SK-N-DZ (cell line): ENCODE measurements at regions not wholly inside any gene's neighbourhood (a gene's known extent, or its start where the extent isn't known, plus 50 kb on each side); places are given as distances from the start of the nearest gene placed in this dataset.
A peak's percentile ranks its signal among the peaks of the same experiment; 100 is the strongest.
"Not testable (repeated sequence)": the region's sequence is repeated elsewhere in the genome, so short reads cannot be mapped to it uniquely, and the experiment has no call there.

Experiments used
- DNase-seq: peaks from one replicate; pipeline ENCODE4 v3.0.0-alpha.2; 2015; ENCODE audit warnings: low spot score

- no peak for DNase-seq
Measured at GRCh38 chr6:141395443-141396008, 737.2 kb upstream of the GJE1 start.

- no peak for DNase-seq
Measured at GRCh38 chr6:141394565-141395051, 738.1 kb upstream of the GJE1 start.

DNA sequence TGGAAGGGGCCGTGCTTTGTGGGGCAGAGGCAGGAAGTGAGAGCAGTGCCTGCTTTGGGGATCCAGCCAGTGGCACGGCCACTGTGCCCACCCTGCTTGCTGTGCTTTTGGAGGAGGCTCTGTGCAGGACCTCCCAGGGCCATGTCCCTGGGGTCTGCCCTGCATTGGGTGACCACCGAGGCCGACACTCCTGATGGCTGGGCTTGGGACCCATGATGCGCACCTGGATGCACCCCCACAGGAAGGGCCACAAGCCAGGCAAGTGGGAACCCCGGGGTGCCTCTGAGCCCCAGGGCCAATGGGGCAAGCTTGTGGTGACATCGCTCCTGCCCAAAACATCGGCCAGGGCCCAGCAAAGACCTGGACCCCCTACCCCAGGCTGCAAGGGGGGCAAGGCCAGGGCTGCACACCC lies 738.6 kb upstream of the GJE1 start:
- no peak for DNase-seq

DNA sequence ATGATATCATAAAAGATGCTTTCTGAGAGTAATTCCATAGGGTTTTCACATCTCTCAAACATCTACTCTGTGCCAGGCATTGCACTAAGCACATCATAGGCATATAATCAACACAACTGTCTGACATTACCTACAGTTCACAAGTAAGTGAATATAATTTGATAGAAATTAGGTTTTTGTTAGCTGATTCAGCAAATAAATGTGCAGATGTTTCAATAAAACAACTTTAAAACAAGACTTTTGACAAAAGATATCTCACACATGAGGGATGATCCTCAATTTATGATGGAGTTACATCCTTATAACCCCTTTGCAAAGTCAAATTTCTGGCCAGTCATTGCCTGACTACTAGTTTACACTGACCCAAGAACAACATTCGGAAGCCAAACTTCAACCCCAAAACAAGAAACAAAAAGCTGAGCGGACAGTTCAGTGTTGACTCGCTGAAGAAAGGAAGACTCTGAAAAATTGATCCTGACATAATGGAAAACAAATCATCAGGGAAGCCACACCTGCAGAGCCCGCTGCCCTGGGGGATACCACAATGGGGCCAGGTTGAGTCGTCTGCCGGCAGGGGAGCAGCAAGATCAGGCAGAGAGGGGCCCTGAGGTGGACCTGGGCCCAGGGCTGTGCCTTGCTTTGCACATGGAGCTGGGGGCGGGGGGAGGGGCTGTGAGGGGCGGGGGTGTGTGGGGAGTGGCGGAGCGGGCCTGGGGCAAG lies 739.2 kb upstream of the GJE1 start:
- DNase-seq: no peak

DNA sequence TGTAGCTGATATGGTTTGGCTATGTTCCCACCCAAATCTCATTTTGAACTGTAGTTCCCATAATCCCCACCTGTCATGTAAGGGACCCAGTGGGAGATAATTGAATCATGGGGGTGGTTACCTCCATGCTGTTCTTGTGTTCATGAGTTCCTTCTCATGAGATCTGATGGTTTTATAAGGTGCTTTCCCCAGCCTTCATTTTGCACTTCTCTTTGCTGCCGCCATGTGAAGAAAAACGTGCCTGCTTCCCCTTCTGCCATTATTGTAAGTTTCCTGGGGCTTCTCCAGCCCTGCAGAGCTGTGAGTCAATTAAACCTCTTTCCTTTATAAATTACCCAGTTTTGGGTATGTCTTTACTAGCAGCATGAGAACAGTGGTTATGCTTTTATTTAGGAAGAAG lies 741.6 kb upstream of the GJE1 start:
- DNase-seq: not testable (repeated sequence)

DNA sequence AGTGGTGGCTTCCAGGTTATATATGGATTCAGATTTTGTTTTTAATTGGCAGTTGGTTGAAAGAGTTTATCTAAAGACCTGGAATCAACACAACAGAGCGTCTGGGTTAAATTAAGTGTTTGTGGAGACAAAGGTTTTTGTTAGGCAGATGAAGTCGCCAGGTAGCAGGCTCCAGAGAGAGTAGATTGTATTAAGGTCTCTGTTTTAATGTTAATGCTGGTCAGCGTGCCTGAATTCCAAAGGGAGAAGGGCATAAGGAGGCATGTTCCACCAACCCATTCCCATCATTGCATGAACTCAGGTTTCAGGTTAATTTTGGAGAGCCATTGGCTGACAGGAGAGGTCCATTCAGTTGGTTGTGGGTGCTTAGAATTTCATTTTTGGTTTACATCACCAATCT lies 744.1 kb upstream of the GJE1 start:
- DNase-seq: no peak

GRCh38 chr6:141370438-141370837 lies 762.3 kb upstream of the GJE1 start:
- no peak for DNase-seq

DNA sequence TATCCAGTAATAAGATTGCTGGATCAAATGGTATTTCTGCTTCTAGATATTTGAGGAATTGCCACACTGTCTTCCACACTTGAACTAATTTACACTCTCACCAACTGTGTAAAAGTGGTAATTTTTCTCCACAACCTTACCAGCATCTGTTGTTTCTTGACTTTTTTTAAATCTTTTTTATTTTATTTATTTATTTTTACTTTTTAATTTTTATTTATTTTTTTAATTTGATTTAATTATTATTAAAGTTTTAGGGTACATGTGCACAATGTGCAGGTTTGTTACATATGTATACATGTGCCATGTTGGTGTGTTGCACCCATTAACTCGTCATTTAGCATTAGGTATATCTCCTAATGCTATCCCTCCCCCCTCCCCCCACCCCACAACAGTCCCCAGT lies 765.9 kb upstream of the GJE1 start:
- not testable (repeated sequence) for DNase-seq

DNA sequence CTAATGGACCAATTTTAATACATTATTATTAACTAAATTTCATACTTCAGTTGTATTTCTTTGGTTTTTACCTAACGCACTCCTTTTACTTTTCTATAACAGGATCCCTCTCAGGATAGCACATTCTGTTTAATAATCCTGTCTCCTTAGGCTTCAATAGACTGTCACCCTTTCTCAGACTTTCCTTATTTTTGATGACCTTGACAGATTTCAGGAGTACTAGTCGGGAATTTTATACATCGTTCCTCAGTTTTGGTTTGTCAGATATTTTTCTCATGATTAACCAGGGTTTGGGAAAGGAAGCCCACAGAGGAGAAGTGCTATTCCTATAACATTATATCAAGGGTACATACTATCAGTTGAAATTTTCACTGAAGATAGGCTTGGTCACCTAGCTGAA lies 768.0 kb upstream of the GJE1 start:
- no peak for DNase-seq

- no peak for DNase-seq
Measured at GRCh38 chr6:141364232-141364631, 768.5 kb upstream of the GJE1 start.

DNA sequence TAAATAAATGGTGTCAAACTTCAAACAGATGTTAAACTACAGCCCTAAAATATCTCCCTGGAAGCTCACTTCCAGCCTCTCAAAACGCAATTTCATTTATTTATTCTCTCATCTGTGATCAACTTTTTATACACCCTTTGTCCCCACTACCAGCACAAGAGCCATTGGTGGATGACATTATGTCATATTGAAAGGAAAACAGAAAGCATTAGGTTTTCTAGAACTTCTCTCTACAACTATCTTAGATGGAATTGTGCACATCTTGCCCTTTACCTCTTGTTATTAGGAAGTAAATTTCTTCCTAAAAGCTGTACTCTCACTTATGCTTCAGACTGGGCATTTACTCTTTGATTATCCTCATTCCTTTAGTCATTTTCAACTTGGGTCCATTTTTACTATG lies 771.2 kb upstream of the GJE1 start:
- DNase-seq: no peak

- DNase-seq: peak; percentile 41
Measured at GRCh38 chr6:141359953-141360352, 772.8 kb upstream of the GJE1 start.

DNA sequence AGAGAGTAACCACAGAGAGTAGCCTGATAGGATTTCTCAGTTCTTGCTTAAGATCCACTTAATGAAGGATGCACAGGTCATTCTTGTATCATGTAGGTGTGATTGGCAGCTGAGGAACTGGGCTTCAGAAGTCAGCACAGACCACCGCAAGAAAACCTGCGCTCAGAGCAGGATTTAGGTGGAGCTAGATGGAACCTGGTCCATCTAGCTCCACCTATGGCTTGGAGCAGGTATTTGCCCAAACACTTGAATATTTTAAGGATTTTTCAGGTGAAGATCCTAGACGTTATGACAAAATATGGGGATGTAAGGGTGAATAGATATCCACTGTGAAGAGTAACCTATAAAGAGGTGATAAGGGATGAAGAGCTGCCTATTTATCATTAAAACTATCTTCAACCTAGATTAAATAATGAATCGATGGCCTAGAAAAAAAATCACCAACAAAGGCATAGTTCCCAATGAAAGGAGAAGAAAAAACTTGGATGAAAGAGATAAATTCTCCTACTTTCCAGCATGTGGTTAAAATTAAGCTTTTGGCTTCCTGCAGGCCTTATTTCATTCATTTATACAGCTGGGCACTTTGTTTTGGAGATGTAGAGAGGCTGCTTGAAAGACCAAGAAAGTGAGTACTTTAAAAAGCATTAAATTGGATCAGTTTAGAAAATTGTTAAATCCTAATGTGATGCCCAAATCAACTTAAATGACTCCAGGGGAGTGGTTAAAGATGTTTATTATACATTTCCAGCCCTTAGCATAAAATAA lies 778.4 kb upstream of the GJE1 start:
- no peak for DNase-seq

DNA sequence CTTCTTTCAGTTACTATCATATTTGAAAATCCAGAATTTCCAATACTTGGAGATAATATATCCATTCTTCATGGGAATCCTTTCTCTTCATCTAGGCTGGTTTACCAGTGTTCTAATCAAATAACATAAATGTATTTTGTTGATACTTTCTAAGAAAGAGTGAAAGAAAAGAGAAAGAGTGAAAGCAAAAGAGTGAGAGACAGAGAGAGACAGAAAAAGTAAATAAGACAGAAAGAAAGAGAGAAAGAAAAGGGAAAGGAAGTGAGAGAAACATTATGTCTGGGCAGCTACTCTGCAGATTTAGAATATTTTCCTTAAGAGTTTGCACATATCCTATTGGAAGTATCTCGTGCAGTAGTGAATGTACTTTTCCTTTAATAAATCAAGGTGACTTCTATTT lies 781.0 kb upstream of the GJE1 start:
- DNase-seq: no peak

GRCh38 chr6:141349710-141350109 lies 783.0 kb upstream of the GJE1 start:
- DNase-seq: no peak

DNA sequence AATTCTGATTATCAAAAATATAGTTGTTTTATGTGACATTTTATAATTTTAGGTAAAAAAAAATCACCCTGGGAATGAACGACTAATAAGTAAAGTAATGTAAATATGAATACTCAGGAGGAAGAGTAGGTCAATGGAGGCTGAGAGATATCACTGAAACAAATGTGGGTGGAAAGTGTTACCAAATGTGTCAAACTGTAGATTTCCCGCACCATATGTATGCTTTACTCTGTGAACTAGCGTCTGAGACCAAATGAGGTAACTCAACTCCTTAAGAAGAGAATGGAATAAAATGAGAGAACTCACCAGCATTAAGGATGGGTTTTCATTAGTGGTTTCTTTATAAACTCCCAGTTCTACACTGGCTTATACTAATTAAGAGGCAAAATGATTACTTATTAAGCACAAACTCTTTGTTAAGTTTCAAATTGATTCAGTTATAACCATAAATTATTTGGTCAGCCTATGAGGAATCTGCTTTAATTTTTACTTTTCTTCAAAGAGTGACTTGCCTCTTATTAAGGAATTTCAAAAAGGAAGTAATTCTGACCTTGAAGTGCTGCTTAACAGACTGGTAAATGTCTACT lies 784.7 kb upstream of the GJE1 start:
- DNase-seq: no peak

DNA sequence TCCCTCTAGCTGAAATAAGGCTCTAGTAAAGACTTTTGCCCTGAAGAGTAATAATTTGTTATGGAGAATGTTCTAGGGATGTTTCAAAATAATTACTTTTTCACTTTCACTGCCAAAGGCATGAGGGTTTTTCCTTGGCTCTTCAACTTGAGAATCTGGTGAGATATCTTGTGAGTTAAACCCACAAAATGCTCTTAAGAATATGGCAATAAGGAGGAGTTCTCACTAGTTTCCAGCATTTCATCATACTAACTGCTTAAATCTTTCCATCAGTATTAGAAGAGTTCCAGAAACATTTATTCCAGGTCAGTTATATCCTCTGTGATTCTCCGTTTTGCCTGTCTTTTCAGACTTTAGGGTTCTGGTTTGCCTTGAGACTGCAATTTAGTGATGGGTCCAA lies 785.6 kb upstream of the GJE1 start:
- DNase-seq: no peak

DNA sequence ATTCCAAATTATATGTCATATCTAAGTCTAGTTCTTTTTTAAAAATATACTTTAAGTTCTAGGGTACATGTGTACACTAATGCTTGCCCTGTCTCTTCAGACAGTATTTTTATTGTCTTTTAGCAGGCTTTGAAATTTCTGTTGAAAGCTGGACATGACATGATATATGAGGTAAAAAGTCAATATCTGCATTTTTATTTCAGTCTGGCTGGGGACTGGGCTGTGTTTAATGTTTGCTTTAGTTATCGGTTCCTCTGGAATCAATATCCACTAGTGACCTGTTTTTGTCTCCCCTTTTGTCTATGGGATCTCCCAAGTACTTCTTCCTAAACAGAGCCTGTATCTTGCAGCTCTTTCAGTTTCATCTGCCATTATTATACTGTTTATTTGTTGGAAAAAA lies 786.2 kb upstream of the GJE1 start:
- DNase-seq: no peak

DNA sequence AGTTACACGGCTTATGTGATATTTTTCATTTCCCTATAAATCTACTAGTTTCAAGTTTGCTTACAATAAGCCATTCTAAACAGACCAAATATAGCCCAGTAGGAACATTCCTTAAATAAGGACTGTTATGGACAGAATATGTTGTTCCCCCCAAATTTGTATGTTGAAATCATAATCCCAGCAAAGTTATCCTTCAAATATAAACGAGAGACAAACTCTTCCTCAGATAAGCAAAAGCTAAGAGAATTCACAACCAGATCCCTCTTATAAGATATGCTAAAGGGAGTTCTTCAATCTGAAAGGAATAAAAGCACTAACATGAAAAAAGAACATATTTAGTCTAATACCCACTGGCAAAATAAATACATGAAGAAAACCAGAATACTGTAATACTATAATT lies 795.5 kb upstream of the GJE1 start:
- no peak for DNase-seq

DNA sequence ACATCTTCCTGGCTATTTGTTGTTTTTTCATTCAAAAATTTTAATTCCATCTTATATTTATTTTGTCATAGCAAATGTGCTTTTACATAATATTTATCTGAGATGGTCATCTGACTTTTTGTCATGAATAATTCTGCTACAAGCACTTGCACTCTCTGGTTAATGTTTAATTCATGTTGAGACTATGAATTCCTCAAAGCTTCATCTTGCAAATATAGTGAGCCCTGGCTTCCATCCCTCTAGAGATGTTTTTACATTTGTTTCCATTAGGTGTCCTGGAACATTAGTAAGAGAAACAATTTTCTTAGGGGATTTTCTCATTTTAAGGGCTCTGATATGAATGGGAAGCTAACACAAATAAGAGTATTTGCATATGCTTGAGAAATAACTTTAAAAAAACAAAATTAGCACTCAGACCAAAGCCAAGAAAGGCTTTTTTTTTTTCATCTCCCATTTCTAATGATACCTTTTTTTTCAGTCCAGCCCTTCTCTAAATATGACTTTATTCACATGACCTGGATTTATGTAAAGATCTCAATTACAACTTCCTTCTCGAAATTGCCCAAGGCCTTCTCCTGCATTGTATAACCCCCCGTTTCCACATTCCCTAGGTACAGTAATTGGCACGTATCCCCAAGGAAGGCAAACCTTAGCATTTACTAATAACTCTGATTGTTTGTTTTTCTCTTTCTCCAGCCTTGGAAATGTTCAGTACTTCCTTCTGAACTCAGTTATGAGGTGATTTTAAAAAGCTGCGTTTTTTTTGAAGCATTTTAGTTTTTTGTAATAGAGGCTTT lies 797.0 kb upstream of the GJE1 start:
- DNase-seq: no peak

- DNase-seq: no peak
Measured at GRCh38 chr6:141326925-141327324, 805.8 kb upstream of the GJE1 start.

DNA sequence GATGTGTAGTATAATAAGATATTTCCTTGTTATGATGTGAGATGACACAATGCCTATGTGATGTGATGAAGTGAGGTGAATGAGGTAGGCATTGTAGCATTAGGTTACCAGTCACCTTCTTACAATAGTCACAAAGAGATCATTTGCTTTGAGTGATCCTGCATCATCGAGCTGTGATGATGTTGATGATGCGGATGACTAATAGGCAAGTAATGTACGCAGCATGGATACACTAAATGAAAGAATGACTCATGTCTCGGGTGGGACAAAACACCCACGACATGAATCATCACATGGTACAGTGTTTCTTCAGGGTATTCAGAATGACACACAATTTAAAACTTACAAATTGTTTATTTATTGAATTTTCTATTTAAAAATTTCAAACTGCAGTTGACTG lies 806.3 kb upstream of the GJE1 start:
- no peak for DNase-seq
